Neural crest cell (in vitro differentiated cells): ENCODE measurements at regions not wholly inside any gene's neighbourhood (a gene's known extent, or its start where the extent isn't known, plus 50 kb on each side); places are given as distances from the start of the nearest gene placed in this dataset.

Source experiments
- DNase-seq: peaks from one replicate; pipeline ENCODE4 v3.0.0; 2021; ENCODE audit warnings: low read depth, mixed read lengths, low spot score
- H3K27ac Mint-ChIP-seq: one replicate; pipeline ENCODE4 v1.8.0; 2021; ENCODE audit warnings: mild to moderate bottlenecking, mixed read lengths; ENCODE audit not compliant: unreplicated experiment
- H3K27me3 Mint-ChIP-seq: 2 replicates; pipeline ENCODE4 v1.8.0; 2021; ENCODE audit warnings: low read depth, mild to moderate bottlenecking, mixed read lengths
- H3K36me3 Mint-ChIP-seq: 2 replicates; pipeline ENCODE4 v1.8.0; 2021; ENCODE audit warnings: low read depth, mild to moderate bottlenecking, mixed read lengths
- H3K4me1 Mint-ChIP-seq: 2 replicates; pipeline ENCODE4 v1.8.0; 2021; ENCODE audit warnings: mixed read lengths
- H3K4me3 Mint-ChIP-seq: one replicate; pipeline ENCODE4 v1.8.0; 2021; ENCODE audit warnings: mild to moderate bottlenecking, mixed read lengths
- H3K9me3 Mint-ChIP-seq: 2 replicates; pipeline ENCODE4 v1.8.0; 2021; ENCODE audit warnings: mixed read lengths
- TF ChIP-seq, protein P1 (sequence below): fragments of 200-600 bp; sonication (generic); conservative IDR thresholded peaks from 2 replicates; pipeline ENCODE4 v1.5.0; 2021; ENCODE audit warnings: antibody characterized with exemption, mild to moderate bottlenecking

DNA sequence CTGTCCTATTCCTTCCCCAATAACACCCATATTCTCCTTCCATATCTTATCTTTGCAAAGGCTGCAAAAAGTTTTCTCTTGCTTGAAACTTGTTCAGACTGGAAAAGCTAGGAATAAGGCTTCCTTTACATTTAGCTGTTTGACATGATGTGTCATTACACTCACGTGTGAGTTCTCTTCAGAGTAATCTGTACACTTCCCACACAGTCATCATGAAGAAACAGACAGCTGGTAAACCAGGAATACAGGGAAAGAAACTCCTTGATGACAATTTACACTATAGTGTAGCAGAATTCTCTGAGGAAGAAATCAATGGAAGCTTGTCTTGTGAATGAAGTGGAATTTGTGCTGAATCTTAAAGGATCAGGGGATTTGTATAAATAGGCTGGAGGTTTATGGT, 628.6 kb upstream of the CDH2 start:
- no peak for DNase-seq
- peaks cover 6% of the 10 kb centered on the region for H3K9me3 Mint-ChIP-seq
- no peaks in the 10 kb centered on the region for H3K36me3 Mint-ChIP-seq
- H3K27ac Mint-ChIP-seq, result no peak overlapping the region
- no peak overlapping the region for H3K4me3 Mint-ChIP-seq
- H3K4me1 Mint-ChIP-seq, result no peaks in the 10 kb centered on the region
- TF ChIP-seq, protein P1, sequence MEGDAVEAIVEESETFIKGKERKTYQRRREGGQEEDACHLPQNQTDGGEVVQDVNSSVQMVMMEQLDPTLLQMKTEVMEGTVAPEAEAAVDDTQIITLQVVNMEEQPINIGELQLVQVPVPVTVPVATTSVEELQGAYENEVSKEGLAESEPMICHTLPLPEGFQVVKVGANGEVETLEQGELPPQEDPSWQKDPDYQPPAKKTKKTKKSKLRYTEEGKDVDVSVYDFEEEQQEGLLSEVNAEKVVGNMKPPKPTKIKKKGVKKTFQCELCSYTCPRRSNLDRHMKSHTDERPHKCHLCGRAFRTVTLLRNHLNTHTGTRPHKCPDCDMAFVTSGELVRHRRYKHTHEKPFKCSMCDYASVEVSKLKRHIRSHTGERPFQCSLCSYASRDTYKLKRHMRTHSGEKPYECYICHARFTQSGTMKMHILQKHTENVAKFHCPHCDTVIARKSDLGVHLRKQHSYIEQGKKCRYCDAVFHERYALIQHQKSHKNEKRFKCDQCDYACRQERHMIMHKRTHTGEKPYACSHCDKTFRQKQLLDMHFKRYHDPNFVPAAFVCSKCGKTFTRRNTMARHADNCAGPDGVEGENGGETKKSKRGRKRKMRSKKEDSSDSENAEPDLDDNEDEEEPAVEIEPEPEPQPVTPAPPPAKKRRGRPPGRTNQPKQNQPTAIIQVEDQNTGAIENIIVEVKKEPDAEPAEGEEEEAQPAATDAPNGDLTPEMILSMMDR, result no peak
- no peaks in the 10 kb centered on the region for H3K27me3 Mint-ChIP-seq

DNA sequence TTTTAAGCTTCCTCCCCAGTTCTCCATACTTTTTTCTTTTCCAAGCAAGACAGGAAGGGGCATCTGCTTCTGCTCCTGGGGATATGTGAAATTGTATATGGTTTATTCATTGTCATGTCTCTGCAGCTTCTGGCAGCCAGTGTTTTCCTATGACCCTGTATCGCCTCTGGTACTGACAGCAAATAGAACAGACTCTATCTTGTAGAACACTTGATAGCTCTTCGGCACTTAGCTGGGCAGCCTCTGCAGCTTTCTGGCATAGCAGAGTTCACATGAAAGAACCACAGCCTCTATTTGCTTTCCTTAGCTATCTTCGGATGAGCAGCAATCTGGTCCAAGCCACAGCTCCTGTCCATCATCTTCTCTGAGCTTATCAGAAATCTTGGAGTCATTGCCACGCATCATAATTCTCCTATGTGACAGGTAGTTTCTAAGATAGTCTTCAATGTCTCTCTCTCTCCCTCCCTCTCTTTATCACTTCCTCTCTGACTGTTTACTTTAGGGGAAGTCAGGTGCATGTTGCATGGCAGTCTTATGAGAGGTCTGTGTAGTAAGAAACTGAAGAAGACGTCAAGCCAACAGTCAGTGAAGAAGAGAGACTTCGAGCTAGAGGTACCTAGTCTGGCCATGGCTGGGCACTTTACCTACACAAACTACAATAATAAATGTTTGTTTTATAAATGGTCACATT, 627.7 kb upstream of the CDH2 start:
- no peak for DNase-seq
- peaks cover 6% of the 10 kb centered on the region for H3K9me3 Mint-ChIP-seq
- no peaks in the 10 kb centered on the region for H3K36me3 Mint-ChIP-seq
- no peak overlapping the region for H3K27ac Mint-ChIP-seq
- no peak overlapping the region for H3K4me3 Mint-ChIP-seq
- H3K4me1 Mint-ChIP-seq, result no peaks in the 10 kb centered on the region
- TF ChIP-seq, protein P1, result no peak
- no peaks in the 10 kb centered on the region for H3K27me3 Mint-ChIP-seq

DNA sequence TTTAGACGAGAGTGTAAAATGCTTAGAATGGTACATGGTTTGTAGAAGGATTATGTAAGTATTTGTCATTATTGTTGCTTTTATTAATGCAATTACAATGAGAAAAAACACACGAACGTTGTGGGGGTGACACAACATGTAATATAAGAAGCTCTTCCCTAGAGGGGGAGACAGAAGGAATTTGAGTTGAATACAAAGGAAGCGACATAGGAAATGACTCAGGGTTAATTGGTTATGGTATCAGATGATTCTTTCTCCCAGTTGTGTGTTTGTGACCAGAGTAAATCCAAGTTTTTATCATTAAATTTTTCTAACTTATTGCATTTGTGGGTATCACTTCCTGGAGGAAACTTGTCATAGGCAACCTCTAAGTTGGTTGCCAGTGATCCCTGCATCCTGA, 625.6 kb upstream of the CDH2 start:
- H3K9me3 Mint-ChIP-seq, result peaks cover 6% of the 10 kb centered on the region
- no peaks in the 10 kb centered on the region for H3K27me3 Mint-ChIP-seq
- DNase-seq, result no peak
- TF ChIP-seq, protein P1, result no peak
- no peak overlapping the region for H3K4me3 Mint-ChIP-seq
- peaks cover 6% of the 10 kb centered on the region for H3K4me1 Mint-ChIP-seq
- no peak overlapping the region for H3K27ac Mint-ChIP-seq
- no peaks in the 10 kb centered on the region for H3K36me3 Mint-ChIP-seq

DNA sequence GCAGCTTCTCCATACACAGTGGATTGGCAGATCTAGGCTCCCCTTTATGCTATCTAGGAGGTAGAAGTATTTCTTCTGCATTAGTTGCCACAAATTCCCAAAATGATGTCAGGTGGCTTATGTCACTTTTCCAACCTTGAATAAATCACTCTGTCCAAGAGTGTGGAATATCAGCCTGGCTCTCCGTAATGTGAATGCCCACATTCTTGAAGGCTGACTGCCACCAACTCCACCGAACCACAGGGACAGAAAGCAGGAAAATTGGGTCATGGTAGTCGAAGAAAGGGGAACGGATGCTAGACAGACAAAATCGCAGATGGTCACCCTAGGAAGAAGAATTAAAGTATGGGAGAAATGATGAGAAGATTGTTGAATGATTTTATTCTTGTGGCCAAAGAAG, 624.9 kb upstream of the CDH2 start:
- TF ChIP-seq, protein P1, result no peak
- Mint-ChIP-seq H3K27me3 (no peaks in the 10 kb centered on the region), H3K4me1 (peaks cover 6% of the 10 kb centered on the region), H3K9me3 (peaks cover 4% of the 10 kb centered on the region), H3K27ac (no peak overlapping the region), H3K36me3 (no peaks in the 10 kb centered on the region), H3K4me3 (no peak overlapping the region)
- no peak for DNase-seq

DNA sequence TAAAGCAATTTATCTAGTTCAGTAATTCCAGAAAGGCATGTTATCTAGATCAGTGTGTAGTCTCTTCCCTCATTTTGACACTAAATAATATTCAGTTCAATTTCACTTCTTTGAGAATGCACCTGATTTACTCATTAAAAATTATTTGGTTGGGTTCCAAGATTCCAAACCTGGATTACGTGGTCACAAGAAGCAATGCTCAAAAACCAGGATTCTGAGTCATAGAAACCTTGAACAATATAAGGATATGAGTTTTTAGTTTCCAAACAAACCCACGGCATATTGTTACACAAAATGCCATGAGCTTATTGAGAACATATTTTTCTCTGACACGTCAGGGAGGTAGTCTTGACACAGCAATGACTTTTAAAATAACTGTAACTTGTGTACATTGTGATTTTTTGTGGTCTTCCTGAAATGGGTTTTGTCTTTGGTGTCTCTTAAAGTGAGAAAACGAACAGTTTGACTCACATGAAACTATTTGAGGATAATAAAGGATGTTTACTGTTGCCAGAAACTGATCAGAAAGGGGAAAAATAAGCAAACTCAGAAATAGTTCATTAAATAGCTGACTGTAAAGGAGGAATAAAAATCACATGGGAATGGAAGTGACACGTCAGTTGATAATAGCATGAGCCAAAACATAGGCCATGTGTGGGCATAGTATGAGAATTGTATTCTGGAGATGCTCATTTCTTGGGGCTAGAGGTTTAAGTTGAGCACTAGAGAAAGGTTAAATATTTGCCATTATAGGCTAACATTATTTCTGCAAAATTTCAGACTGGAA, 617.7 kb upstream of the CDH2 start:
- Mint-ChIP-seq H3K27ac (no peak overlapping the region), H3K4me3 (no peak overlapping the region), H3K27me3 (no peaks in the 10 kb centered on the region), H3K4me1 (peaks cover 24% of the 10 kb centered on the region), H3K36me3 (no peaks in the 10 kb centered on the region), H3K9me3 (no peaks in the 10 kb centered on the region)
- TF ChIP-seq, protein P1, result no peak
- no peak for DNase-seq
